ENCODE measurements at regions not wholly inside any gene's neighbourhood (a gene's known extent, or its start where the extent isn't known, plus 50 kb on each side); places are given as distances from the start of the nearest gene placed in this dataset.

GRCh38 chr6:170456886-170457698 lies 96.0 kb downstream of the PSMB1 start:
- no peak for DNase-seq (ENCODE audit: low read depth)
- TF ChIP-seq POLR2A (IDR thresholded peaks at IDR 0.05; ENCODE audit: extremely low read depth, insufficient read length) (no peak), MAX (IDR thresholded peaks at IDR 0.05; ENCODE audit: low read depth, low read length) (no peak), CTCF (IDR thresholded peaks at IDR 0.05; ENCODE audit: low read depth, low read length) (no peak), MYC (IDR thresholded peaks at IDR 0.05; ENCODE audit: low read depth, low read length) (no peak)

More at GRCh38 chr6:170456886-170457698, 96.0 kb downstream of the PSMB1 start:
- no peak overlapping the region for H3K4me3 ChIP-seq (ENCODE audit: low read depth, low read length)

Measured in NB4 (cell line).